Ovary (tissue), 7 donors: ENCODE measurements at regions not wholly inside any gene's neighbourhood (a gene's known extent, or its start where the extent isn't known, plus 50 kb on each side); places are given as distances from the start of the nearest gene placed in this dataset.

Source experiments
- DNase-seq, 5 donors: peaks; one replicate each; pipeline ENCODE4 v3.0.0-alpha.2; 2019 to 2020
- H3K27ac ChIP-seq, 2 donors: fragments of 200-600 bp; one replicate each; pipeline versions ENCODE4 v1.5.1 to v1.8.0; 2019 to 2022
- H3K27me3 ChIP-seq: fragments of 200-600 bp; one replicate; pipeline ENCODE4 v1.8.0; 2022
- H3K36me3 ChIP-seq: fragments of 200-600 bp; sonication (generic); one replicate; pipeline ENCODE4 v1.5.1; 2019
- H3K4me1 ChIP-seq: one replicate; pipeline ENCODE4 v1.8.1; 2013; ENCODE audit warnings: mild to moderate bottlenecking, moderate library complexity; ENCODE audit not compliant: insufficient read depth
- H3K4me3 ChIP-seq: fragments of 200-600 bp; sonication (generic); one replicate; pipeline ENCODE4 v1.5.1; 2017
- H3K9me3 ChIP-seq, 2 donors: fragments of 200-600 bp in 1 of 2; sonication (generic) in 1 of 2; one replicate each; pipeline versions ENCODE4 v1.5.1 to v1.8.1; 2013 to 2019; ENCODE audit warnings: mild to moderate bottlenecking in 1 of 2, moderate library complexity in 1 of 2
- CTCF ChIP-seq, 3 donors: fragments of 450-650 bp in 2 of 3; fragments of 200-600 bp in 1 of 3; IDR thresholded peaks; one replicate each; pipeline versions ENCODE4 v1.5.1 to v1.8.0; 2016 to 2022; ENCODE audit warnings: antibody characterized with exemption in 3 of 3, mild to moderate bottlenecking in 1 of 3
- EP300 ChIP-seq: sonication (generic); formaldehyde crosslinking; IDR thresholded peaks from one replicate; pipeline ENCODE4 v1.6.1; 2017; ENCODE audit warnings: antibody characterized with exemption
- POLR2A ChIP-seq: fragments of 450-650 bp; IDR thresholded peaks from one replicate; pipeline ENCODE4 v1.6.1; 2017; ENCODE audit warnings: antibody characterized with exemption, mild to moderate bottlenecking, moderate library complexity
- WGBS, 3 donors: extraction: QIAGEN DNeasy Blood & Tissue Kit in 1 of 3; methylation state at CpG; one replicate each; pipeline versions ENCODE4 v1.1.5 to v1.1.7; 2013 to 2017; 5-methylcytosine and 5-hydroxymethylcytosine counted together
- intact Hi-C, 4 donors: fragments of 100-400 bp; cut with DNase I; formaldehyde crosslinking; loops; one replicate each; pipeline versions ENCODE4 v1.11.0 to v1.15.1; 2022 to 2023
- donor health status: DM: no; HTN: no; CAD: no; lungs with moderate emphysema.
- donor health status: DM: no; HTN: no; CAD: no.
- donor health status: Bipolar disorder and iron deficiency.
- donor health status: DM: no; HTN: no; CAD: no.
- donor health status: DM: yes; HTN: yes; CAD: no.

- TF ChIP-seq POLR2A, result no peak
- no peak for TF ChIP-seq EP300
- TF ChIP-seq CTCF (IDR thresholded peaks at IDR 0.05), result no peak
- WGBS, 3 donors, result 53 to 61% (median 57%) methylated on average over 9 of the region's 9 CpGs
- H3K27me3 ChIP-seq, result no peaks in the 10 kb centered on the region
- intact Hi-C loops, result no loop called here
- no peaks in the 10 kb centered on the region for H3K9me3 ChIP-seq
- H3K36me3 ChIP-seq, result no peaks in the 10 kb centered on the region
- H3K4me1 ChIP-seq, result no peaks in the 10 kb centered on the region
- H3K4me3 ChIP-seq, result no peak overlapping the region
- no peak for DNase-seq
- no peak overlapping the region for H3K27ac ChIP-seq
These were observed 121.8 kb upstream of the PAX6 start for GRCh38 chr11:31932879-31933278.

GRCh38 chr11:31927982-31928381 lies 116.9 kb upstream of the PAX6 start:
- H3K4me1 ChIP-seq, result no peaks in the 10 kb centered on the region
- TF ChIP-seq EP300 (no peak), CTCF (IDR thresholded peaks at IDR 0.05) (no peak), POLR2A (no peak)
- H3K4me3 ChIP-seq, result no peak overlapping the region
- no peaks in the 10 kb centered on the region for H3K36me3 ChIP-seq
- no peak for DNase-seq
- no peaks in the 10 kb centered on the region for H3K9me3 ChIP-seq
- 77 to 80% (median 78%) methylated on average over 4 of the region's 4 CpGs for WGBS, 3 donors
- intact Hi-C loops, result no loop called here
- no peaks in the 10 kb centered on the region for H3K27me3 ChIP-seq
- H3K27ac ChIP-seq, result no peak overlapping the region

- Histone ChIP-seq H3K27me3 (no peaks in the 10 kb centered on the region), H3K4me1 (no peaks in the 10 kb centered on the region), H3K27ac (no peak overlapping the region), H3K4me3 (no peak overlapping the region), H3K36me3 (no peaks in the 10 kb centered on the region), H3K9me3 (no peaks in the 10 kb centered on the region)
- WGBS, 3 donors, result 54 to 62% (median 58%) methylated on average over 3 of the region's 3 CpGs
- DNase-seq, result no peak
- TF ChIP-seq CTCF (IDR thresholded peaks at IDR 0.05) (no peak), POLR2A (no peak), EP300 (no peak)
- intact Hi-C loops, result no loop called here
These were observed 115.8 kb upstream of the PAX6 start for GRCh38 chr11:31926816-31927528.

GRCh38 chr11:31926106-31926505 lies 115.0 kb upstream of the PAX6 start:
- intact Hi-C loops, result no loop called here
- no peak overlapping the region for H3K27ac ChIP-seq
- DNase-seq, result no peak
- no peaks in the 10 kb centered on the region for H3K27me3 ChIP-seq
- H3K4me3 ChIP-seq, result no peak overlapping the region
- no peaks in the 10 kb centered on the region for H3K36me3 ChIP-seq
- TF ChIP-seq EP300 (no peak), CTCF (IDR thresholded peaks at IDR 0.05) (no peak), POLR2A (no peak)
- no peaks in the 10 kb centered on the region for H3K4me1 ChIP-seq
- H3K9me3 ChIP-seq, result no peaks in the 10 kb centered on the region
- WGBS, 3 donors, result 67 to 78% (median 74%) methylated on average over 4 of the region's 4 CpGs
